ENCODE measurements at regions not wholly inside any gene's neighbourhood (a gene's known extent, or its start where the extent isn't known, plus 50 kb on each side); places are given as distances from the start of the nearest gene placed in this dataset.
"Not testable (repeated sequence)": the region's sequence is repeated elsewhere in the genome, so short reads cannot be mapped to it uniquely, and the experiment has no call there.

DNA sequence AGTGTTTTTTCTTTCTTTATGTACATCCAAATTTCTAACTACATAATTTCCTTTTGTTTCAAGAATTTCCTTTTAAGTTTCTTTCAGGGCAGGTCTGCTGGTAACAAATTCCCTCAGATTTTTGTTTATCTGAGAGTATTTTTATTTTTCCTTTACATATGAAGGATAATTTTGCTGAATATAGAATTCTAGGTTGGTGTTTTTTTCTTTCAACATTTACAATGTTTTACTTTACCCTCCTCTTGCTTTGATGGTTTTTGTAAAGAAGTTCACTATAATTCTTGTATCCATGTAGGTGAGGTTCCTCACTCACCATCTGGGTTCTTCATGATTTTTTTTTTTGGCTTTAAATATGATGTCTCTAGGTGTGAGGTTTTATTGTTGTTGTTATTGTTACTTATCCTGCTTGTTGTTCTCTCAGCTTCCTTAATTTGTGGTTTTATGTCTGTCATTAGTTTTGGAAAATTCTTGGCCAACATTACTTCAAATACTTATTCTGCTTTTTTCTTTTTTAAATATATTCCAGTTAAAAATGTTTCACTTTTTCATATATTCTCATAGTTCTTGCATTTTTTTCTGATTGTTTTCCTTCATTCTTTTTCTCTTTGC is 580.1 kb upstream of the CITED2 start:
- no TSS peak for BruUV-seq (replicated peaks)
- no peak for ATAC-seq
- no peak overlapping the region for H2AFZ ChIP-seq (ENCODE audit: low read depth, low read length)
- no peak overlapping the region for H3K4me3 ChIP-seq
- no peak overlapping the region for H3K27ac ChIP-seq (ENCODE audit: extremely low read depth, low read depth, low read length)
- H3K27me3 ChIP-seq (ENCODE audit: control insufficient read depth in 2 of 2, insufficient read depth in 2 of 2, low read length in 2 of 2) = no peaks in the 10 kb centered on the region
- H3K36me3 ChIP-seq (ENCODE audit: control insufficient read depth, insufficient read depth, low read length) = no peaks in the 10 kb centered on the region
- TF ChIP-seq LEF1 (IDR thresholded peaks at IDR 0.05) (no peak), ZNF699 (CRISPR knock-in tag; IDR thresholded peaks at IDR 0.05; ENCODE audit: insufficient replicate concordance) (no peak), ZNF316 (IDR thresholded peaks at IDR 0.05) (peak; percentile 13; the same call in 1 of the 2 replicates)
- H3K4me1 ChIP-seq (replicated peaks in 1 of 2; ENCODE audit: control insufficient read depth in 2 of 2, insufficient read depth in 2 of 2, low read length in 2 of 2) = no peaks in the 10 kb centered on the region
- ChIA-PET CTCF (ENCODE audit: low intra/inter-chr PET ratio) (no interaction called here), POLR2A (no interaction called here)
- no peaks in the 10 kb centered on the region for H4K20me1 ChIP-seq (replicated peaks; ENCODE audit: control insufficient read depth, insufficient read depth, low read length)
- no peaks in the 10 kb centered on the region for H3K9me3 ChIP-seq (replicated peaks; ENCODE audit: control insufficient read depth, insufficient read depth, low read depth, low read length)
- FAIRE-seq = no peak
- H3K4me2 ChIP-seq (ENCODE audit: insufficient read depth, low read length) = no peak overlapping the region
- H3K9ac ChIP-seq (ENCODE audit: insufficient read depth in 1 of 2, low read depth in 2 of 2, low read length in 2 of 2) = no peak overlapping the region
- H3K79me2 ChIP-seq (ENCODE audit: control insufficient read depth, insufficient read depth, low read length) = no peaks in the 10 kb centered on the region
- H3K9me1 ChIP-seq (ENCODE audit: control insufficient read depth, insufficient read depth, low read length) = no peaks in the 10 kb centered on the region
- DNase-seq (ENCODE audit: extremely low read depth in 1 of 4, low spot score in 3 of 4) = no peak
- in situ Hi-C loops (cut with MboI) (no loop called here), intact Hi-C loops (cut with micrococcal nuclease) (no loop called here)

DNA sequence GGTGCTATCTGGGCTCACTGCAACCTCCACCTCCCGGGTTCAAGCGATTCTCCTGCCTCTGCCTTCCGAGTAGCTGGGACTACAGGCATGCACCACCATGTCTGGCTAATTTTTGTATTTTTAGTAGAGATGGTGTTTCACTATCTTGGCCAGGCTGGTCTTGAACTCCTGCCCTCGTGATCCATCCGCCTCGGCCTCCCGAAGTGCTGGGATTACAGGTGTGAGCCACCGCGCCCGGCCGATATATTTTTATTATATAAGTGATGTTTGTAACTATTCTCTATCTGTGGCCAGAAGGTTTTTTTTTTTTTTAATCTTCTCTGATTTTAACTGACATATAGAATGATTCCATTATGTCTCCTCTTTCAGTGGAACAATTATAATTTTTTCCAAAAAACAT is 579.3 kb upstream of the CITED2 start:
- CTCF ChIA-PET (ENCODE audit: low intra/inter-chr PET ratio); H3K9ac ChIP-seq (ENCODE audit: insufficient read depth in 1 of 2, low read depth in 2 of 2, low read length in 2 of 2); FAIRE-seq; H3K4me3 ChIP-seq; POLR2A ChIA-PET; H4K20me1 ChIP-seq (replicated peaks; ENCODE audit: control insufficient read depth, insufficient read depth, low read length); in situ Hi-C loops (cut with MboI); H3K4me1 ChIP-seq (replicated peaks in 1 of 2; ENCODE audit: control insufficient read depth in 2 of 2, insufficient read depth in 2 of 2, low read length in 2 of 2); H3K36me3 ChIP-seq (ENCODE audit: control insufficient read depth, insufficient read depth, low read length); intact Hi-C loops (cut with micrococcal nuclease); H3K27ac ChIP-seq (ENCODE audit: extremely low read depth, low read depth, low read length); H3K9me3 ChIP-seq (replicated peaks; ENCODE audit: control insufficient read depth, insufficient read depth, low read depth, low read length); BruUV-seq (replicated peaks); H3K4me2 ChIP-seq (ENCODE audit: insufficient read depth, low read length); H3K79me2 ChIP-seq (ENCODE audit: control insufficient read depth, insufficient read depth, low read length); H3K27me3 ChIP-seq (ENCODE audit: control insufficient read depth in 2 of 2, insufficient read depth in 2 of 2, low read length in 2 of 2); DNase-seq (ENCODE audit: extremely low read depth in 1 of 4, low spot score in 3 of 4); ATAC-seq; H2AFZ ChIP-seq (ENCODE audit: low read depth, low read length); H3K9me1 ChIP-seq (ENCODE audit: control insufficient read depth, insufficient read depth, low read length): not testable (repeated sequence)
- WGBS (ENCODE audit: insufficient coverage, low coverage, missing lambda C conversion rate) = 55% methylated on average over 11 of the region's 11 CpGs

Measured in K562 (cell line).